Astrocyte (in vitro differentiated cells and primary cell): ENCODE measurements at regions not wholly inside any gene's neighbourhood (a gene's known extent, or its start where the extent isn't known, plus 50 kb on each side); places are given as distances from the start of the nearest gene placed in this dataset.

ENCODE experiments used
- DNase-seq: peaks from one replicate; pipeline ENCODE4 v3.0.0-alpha.2; 2010; ENCODE audit warnings: low read depth
- FAIRE-seq: peaks from 2 replicates; lab custom pipeline; 2011; peaks lifted over from hg19 to GRCh38; lab: Jason Lieb, UNC
- H2AFZ ChIP-seq: 2 replicates; pipeline ENCODE4 v1.6.0; 2012; ENCODE audit warnings: low read depth, low read length, inconsistent platforms
- H3K27ac ChIP-seq: 2 replicates; pipeline ENCODE4 v1.5.1; 2011; ENCODE audit warnings: low read depth, low read length, inconsistent platforms
- H3K27me3 ChIP-seq: 2 replicates; pipeline ENCODE4 v1.6.0; 2011; ENCODE audit warnings: low read length, inconsistent platforms; ENCODE audit not compliant: insufficient read depth
- H3K36me3 ChIP-seq: 2 replicates; pipeline ENCODE4 v1.5.1; 2011; ENCODE audit warnings: low read length, inconsistent platforms; ENCODE audit not compliant: insufficient read depth
- H3K4me1 ChIP-seq: 2 replicates; pipeline ENCODE4 v1.5.1; 2011; ENCODE audit warnings: low read length, inconsistent platforms; ENCODE audit not compliant: insufficient read depth
- H3K4me2 ChIP-seq: 2 replicates; pipeline ENCODE4 v1.6.0; 2012; ENCODE audit warnings: low read length, inconsistent platforms
- H3K4me3 ChIP-seq: 2 replicates; pipeline ENCODE4 v1.5.1; 2011; ENCODE audit warnings: low read depth, mild to moderate bottlenecking, low read length, inconsistent platforms; ENCODE audit not compliant: insufficient read depth
- H3K79me2 ChIP-seq: 2 replicates; pipeline ENCODE4 v1.6.0; 2012; ENCODE audit warnings: mild to moderate bottlenecking, low read length, inconsistent platforms; ENCODE audit not compliant: insufficient read depth
- H3K9ac ChIP-seq: 2 replicates; pipeline ENCODE4 v1.6.0; 2012; ENCODE audit warnings: mild to moderate bottlenecking, low read length, inconsistent platforms
- H3K9me3 ChIP-seq: 2 replicates; pipeline ENCODE4 v1.5.1; 2012; ENCODE audit warnings: low read depth, mild to moderate bottlenecking, low read length, inconsistent platforms; ENCODE audit not compliant: insufficient read depth
- H4K20me1 ChIP-seq: 2 replicates; pipeline ENCODE4 v1.6.0; 2012; ENCODE audit warnings: low read length, inconsistent platforms; ENCODE audit not compliant: insufficient read depth
- H3K27ac Mint-ChIP-seq: one replicate; pipeline ENCODE4 v1.8.0; 2021; ENCODE audit warnings: mild to moderate bottlenecking, mixed read lengths; ENCODE audit not compliant: unreplicated experiment
- H3K27me3 Mint-ChIP-seq: one replicate; pipeline ENCODE4 v1.8.0; 2021; ENCODE audit warnings: low read depth, mixed read lengths; ENCODE audit not compliant: unreplicated experiment
- H3K36me3 Mint-ChIP-seq: one replicate; pipeline ENCODE4 v1.8.0; 2021; ENCODE audit warnings: low read depth, mixed read lengths; ENCODE audit not compliant: unreplicated experiment
- H3K4me1 Mint-ChIP-seq: one replicate; pipeline ENCODE4 v1.8.0; 2021; ENCODE audit warnings: low read depth, mixed read lengths; ENCODE audit not compliant: unreplicated experiment
- H3K4me3 Mint-ChIP-seq: one replicate; pipeline ENCODE4 v1.8.0; 2021; ENCODE audit warnings: mild to moderate bottlenecking, moderate library complexity, mixed read lengths; ENCODE audit not compliant: unreplicated experiment
- H3K9me3 Mint-ChIP-seq: one replicate; pipeline ENCODE4 v1.8.0; 2021; ENCODE audit warnings: mild to moderate bottlenecking, mixed read lengths; ENCODE audit not compliant: unreplicated experiment
- CTCF ChIP-seq: IDR thresholded peaks from 2 replicates; pipeline ENCODE4 v1.5.1; 2011; ENCODE audit warnings: low read depth, mild to moderate bottlenecking, inconsistent platforms, low read length, moderate library complexity; ENCODE audit not compliant: insufficient read depth
- EZH2 ChIP-seq: IDR thresholded peaks from 2 replicates; pipeline ENCODE4 v1.6.1; 2012; ENCODE audit warnings: mild to moderate bottlenecking, low read length, inconsistent platforms; ENCODE audit not compliant: insufficient read depth

DNA sequence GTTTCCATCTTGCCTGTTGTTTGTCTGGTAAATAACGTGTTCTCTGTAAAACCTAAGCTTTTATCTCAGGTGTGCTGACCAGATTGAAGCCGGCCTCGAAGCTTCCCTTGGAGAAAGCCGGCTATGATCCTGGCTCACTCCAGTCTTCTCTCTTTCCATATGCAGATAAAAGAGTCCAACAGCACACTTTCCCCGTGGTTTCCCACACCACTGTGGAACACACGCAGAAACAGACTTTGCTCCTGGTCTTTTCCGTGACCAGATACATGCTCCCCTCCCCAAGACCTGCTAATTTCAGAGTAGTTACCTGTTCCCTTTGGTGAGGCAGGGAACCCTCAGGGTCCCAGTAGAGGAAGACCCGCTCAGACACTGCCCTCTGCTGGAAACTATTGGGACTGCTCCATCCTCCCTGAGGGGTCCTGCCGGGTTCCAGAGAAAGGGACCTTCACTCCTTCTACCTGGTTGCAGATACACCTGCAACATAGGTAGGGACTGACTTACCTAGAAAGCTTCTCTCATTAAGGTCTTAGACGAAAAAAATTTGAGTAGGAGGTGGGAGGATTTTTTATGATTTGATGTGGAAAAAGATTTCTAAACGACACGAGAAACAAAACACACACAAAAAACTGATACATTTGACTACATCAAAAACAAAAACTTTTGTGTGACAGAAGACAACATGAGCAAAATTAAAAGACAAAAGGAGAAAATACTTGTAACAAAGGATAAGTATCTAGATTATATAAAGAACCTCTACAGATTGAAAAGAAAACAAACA is 415.4 kb upstream of the CCDC196 start:
- H2AFZ ChIP-seq = no peak overlapping the region
- no peak overlapping the region for H3K4me3 ChIP-seq
- H3K27me3 ChIP-seq = no peaks in the 10 kb centered on the region
- H3K9me3 Mint-ChIP-seq = no peaks in the 10 kb centered on the region
- H3K9ac ChIP-seq = no peak overlapping the region
- TF ChIP-seq EZH2 (no peak), CTCF (peak; percentile 69)
- no peak overlapping the region for H3K4me3 Mint-ChIP-seq
- peaks cover 1% of the 10 kb centered on the region for H3K27me3 Mint-ChIP-seq
- no peaks in the 10 kb centered on the region for H3K9me3 ChIP-seq
- peaks cover 17% of the 10 kb centered on the region for H3K4me1 Mint-ChIP-seq
- H3K36me3 Mint-ChIP-seq = no peaks in the 10 kb centered on the region
- H3K36me3 ChIP-seq = no peaks in the 10 kb centered on the region
- no peaks in the 10 kb centered on the region for H3K79me2 ChIP-seq
- DNase-seq = no peak
- H3K27ac Mint-ChIP-seq = no peak overlapping the region
- H3K4me2 ChIP-seq = no peak overlapping the region
- peak; percentile 70 for FAIRE-seq
- H3K27ac ChIP-seq = no peak overlapping the region
- H3K4me1 ChIP-seq = peaks cover 5% of the 10 kb centered on the region
- no peaks in the 10 kb centered on the region for H4K20me1 ChIP-seq

GRCh38 chr14:66072190-66073084 is 413.7 kb upstream of the CCDC196 start:
- H3K36me3 ChIP-seq = no peaks in the 10 kb centered on the region
- no peaks in the 10 kb centered on the region for H3K27me3 ChIP-seq
- Mint-ChIP-seq H3K27ac (no peak overlapping the region), H3K9me3 (no peaks in the 10 kb centered on the region), H3K36me3 (no peaks in the 10 kb centered on the region), H3K27me3 (peaks cover 6% of the 10 kb centered on the region), H3K4me1 (peaks cover 17% of the 10 kb centered on the region), H3K4me3 (no peak overlapping the region)
- H3K4me3 ChIP-seq = no peak overlapping the region
- no peak for DNase-seq
- H3K79me2 ChIP-seq = no peaks in the 10 kb centered on the region
- no peaks in the 10 kb centered on the region for H3K9me3 ChIP-seq
- H3K4me1 ChIP-seq = peaks cover 5% of the 10 kb centered on the region
- no peak overlapping the region for H3K27ac ChIP-seq
- no peak overlapping the region for H3K9ac ChIP-seq
- TF ChIP-seq EZH2 (no peak), CTCF (no peak)
- H2AFZ ChIP-seq = no peak overlapping the region
- FAIRE-seq = no peak
- H3K4me2 ChIP-seq = no peak overlapping the region
- no peaks in the 10 kb centered on the region for H4K20me1 ChIP-seq
